HepG2 (cell line): ENCODE measurements at regions not wholly inside any gene's neighbourhood (a gene's known extent, or its start where the extent isn't known, plus 50 kb on each side); places are given as distances from the start of the nearest gene placed in this dataset.

Source experiments
- AHDC1 ChIP-seq: sonication (generic); formaldehyde crosslinking; IDR thresholded peaks from 2 replicates; pipeline ENCODE4 v1.5.1; 2020; ENCODE audit warnings: mild to moderate bottlenecking, missing genetic modification reagents, borderline replicate concordance
- ASH2L ChIP-seq: fragments of 300-600, 200-600 bp; sonication (generic); IDR thresholded peaks from 2 replicates; pipeline ENCODE4 v1.7.0; 2017; ENCODE audit warnings: low read depth, mild to moderate bottlenecking, moderate library complexity, mixed read lengths, low read length; ENCODE audit not compliant: insufficient read length
- CSRNP2 ChIP-seq: sonication (generic); formaldehyde crosslinking; conservative IDR thresholded peaks from 2 replicates; pipeline ENCODE4 v1.8.0; 2022; ENCODE audit warnings: low read depth, missing genetic modification reagents
- IKZF4 ChIP-seq: sonication (generic); formaldehyde crosslinking; IDR thresholded peaks from 2 replicates; pipeline ENCODE4 v1.5.1; 2020; ENCODE audit warnings: borderline replicate concordance, mild to moderate bottlenecking, low read depth, missing genetic modification reagents; ENCODE audit errors: not compliant biosample characterization
- MIXL1 ChIP-seq: IDR thresholded peaks from 2 replicates; pipeline ENCODE4 v1.6.1; 2016
- MXI1 ChIP-seq: IDR thresholded peaks from 3 replicates; pipeline ENCODE4 v1.6.1; 2012; ENCODE audit warnings: low read depth, low read length, inconsistent platforms, borderline replicate concordance
- NCOA5 ChIP-seq: sonication (generic); formaldehyde crosslinking; IDR thresholded peaks from 2 replicates; pipeline ENCODE4 v1.4.0; 2020; ENCODE audit warnings: missing genetic modification reagents
- NFAT5 ChIP-seq: sonication (generic); formaldehyde crosslinking; IDR thresholded peaks from 2 replicates; pipeline ENCODE4 v1.4.0; 2020; ENCODE audit warnings: missing genetic modification reagents
- NFATC3 ChIP-seq: sonication (generic); formaldehyde crosslinking; IDR thresholded peaks from 2 replicates; pipeline ENCODE4 v1.5.1; 2020; ENCODE audit warnings: mild to moderate bottlenecking, missing genetic modification reagents
- STAT6 ChIP-seq: sonication (generic); formaldehyde crosslinking; IDR thresholded peaks from 2 replicates; pipeline ENCODE4 v1.4.0; 2020; ENCODE audit warnings: missing genetic modification reagents, mild to moderate bottlenecking, borderline replicate concordance
- ZNF275 ChIP-seq: sonication (generic); formaldehyde crosslinking; IDR thresholded peaks from 2 replicates; pipeline ENCODE4 v1.8.0; 2022; ENCODE audit warnings: missing genetic modification reagents, mild to moderate bottlenecking, inconsistent platforms, borderline replicate concordance
- ZNF619 ChIP-seq: sonication (generic); formaldehyde crosslinking; IDR thresholded peaks from 2 replicates; pipeline ENCODE4 v1.4.0; 2020; ENCODE audit warnings: mild to moderate bottlenecking, missing genetic modification reagents

- TF ChIP-seq NFAT5 (CRISPR knock-in tag) (no peak), IKZF4 (CRISPR knock-in tag) (no peak), MXI1 (no peak), AHDC1 (peak; percentile 56; the same call in 1 of the 2 replicates), STAT6 (no peak), MIXL1 (CRISPR knock-in tag) (peak; percentile 51), NCOA5 (CRISPR knock-in tag) (no peak), ZNF275 (CRISPR knock-in tag) (no peak), ASH2L (peak; percentile 76), NFATC3 (CRISPR knock-in tag) (no peak), ZNF619 (CRISPR knock-in tag) (no peak), CSRNP2 (CRISPR knock-in tag) (no peak)
Measured at GRCh38 chr12:46664761-46665287, 161.0 kb downstream of the SLC38A4 start (continued).
